ENCODE measurements at regions not wholly inside any gene's neighbourhood (a gene's known extent, or its start where the extent isn't known, plus 50 kb on each side); places are given as distances from the start of the nearest gene placed in this dataset.
"Not testable (repeated sequence)": the region's sequence is repeated elsewhere in the genome, so short reads cannot be mapped to it uniquely, and the experiment has no call there.

GRCh38 chr4:149870008-149870407, 54.4 kb upstream of the IQCM start:
- DNase-seq, result no peak

- no peak for DNase-seq
These were observed 66.1 kb upstream of the IQCM start for GRCh38 chr4:149881744-149882143.

GRCh38 chr4:149882251-149882650, 66.6 kb upstream of the IQCM start:
- DNase-seq, result no peak

GRCh38 chr4:149884046-149884445, 68.4 kb upstream of the IQCM start:
- DNase-seq, result no peak

- no peak for DNase-seq
These were observed 69.0 kb upstream of the IQCM start for GRCh38 chr4:149884529-149885181.

- DNase-seq, result no peak
These were observed 70.3 kb upstream of the IQCM start for GRCh38 chr4:149885896-149886295.

GRCh38 chr4:149886786-149887490, 71.3 kb upstream of the IQCM start:
- no peak for DNase-seq

GRCh38 chr4:149889991-149890390, 74.3 kb upstream of the IQCM start:
- no peak for DNase-seq

GRCh38 chr4:149890531-149890930, 74.9 kb upstream of the IQCM start:
- DNase-seq, result no peak

- no peak for DNase-seq
These were observed 75.8 kb upstream of the IQCM start for GRCh38 chr4:149891426-149891825.

- no peak for DNase-seq
These were observed 80.8 kb upstream of the IQCM start for GRCh38 chr4:149896432-149896831.

- no peak for DNase-seq
These were observed 82.1 kb upstream of the IQCM start for GRCh38 chr4:149897783-149898182.

GRCh38 chr4:149901128-149901527, 85.5 kb upstream of the IQCM start:
- DNase-seq, result no peak

- no peak for DNase-seq
These were observed 86.6 kb upstream of the IQCM start for GRCh38 chr4:149902242-149902641.

GRCh38 chr4:149910177-149910576, 94.5 kb upstream of the IQCM start:
- no peak for DNase-seq

GRCh38 chr4:149910604-149911350, 95.1 kb upstream of the IQCM start:
- DNase-seq, result no peak

- no peak for DNase-seq
These were observed 95.7 kb upstream of the IQCM start for GRCh38 chr4:149911354-149911753.

GRCh38 chr4:149912000-149912399, 96.4 kb upstream of the IQCM start:
- no peak for DNase-seq

GRCh38 chr4:149914119-149915115, 98.8 kb upstream of the IQCM start:
- peak in 1 of 2 donors; percentile 0 for DNase-seq

GRCh38 chr4:149915735-149916134, 100.1 kb upstream of the IQCM start:
- DNase-seq, result not testable (repeated sequence)

GRCh38 chr4:149923736-149924135, 108.1 kb upstream of the IQCM start:
- no peak for DNase-seq

GRCh38 chr4:149927514-149927913, 111.9 kb upstream of the IQCM start:
- no peak for DNase-seq

GRCh38 chr4:149928507-149928906, 112.9 kb upstream of the IQCM start:
- no peak for DNase-seq

Measured in activated CD4-positive, alpha-beta T cell treated with anti-CD3 and anti-CD28 coated beads for 4 hours (primary cell).